Vagina (tissue), 2 donors: ENCODE measurements at regions not wholly inside any gene's neighbourhood (a gene's known extent, or its start where the extent isn't known, plus 50 kb on each side); places are given as distances from the start of the nearest gene placed in this dataset.

Source experiments
- DNase-seq, 2 donors: peaks; one replicate each; pipeline ENCODE4 v3.0.0-alpha.2; 2017; ENCODE audit errors: extremely low spot score in 2 of 2
- H3K27ac ChIP-seq: fragments of 200-600 bp; sonication (generic); one replicate; pipeline ENCODE4 v1.5.1; 2019
- H3K27me3 ChIP-seq: fragments of 200-600 bp; sonication (generic); one replicate; pipeline ENCODE4 v1.5.1; 2019
- H3K36me3 ChIP-seq, 2 donors: fragments of 200-600 bp; sonication (generic); one replicate each; pipeline ENCODE4 v1.5.1; 2017 to 2019
- H3K4me1 ChIP-seq: fragments of 200-600 bp; sonication (generic); one replicate; pipeline ENCODE4 v1.5.1; 2019
- H3K4me3 ChIP-seq, 2 donors: fragments of 200-600 bp; sonication (generic); 1 replicate in 1 of 2; 2 replicates in 1 of 2; pipeline ENCODE4 v1.5.1; 2016 to 2019
- H3K9me3 ChIP-seq: fragments of 200-600 bp; sonication (generic); one replicate; pipeline ENCODE4 v1.5.1; 2019
- POLR2A ChIP-seq, 2 donors: fragments of 450-650 bp; IDR thresholded peaks; one replicate each; pipeline ENCODE4 v1.6.1; 2017; ENCODE audit warnings: antibody characterized with exemption in 2 of 2, mild to moderate bottlenecking in 2 of 2, moderate library complexity in 2 of 2
- POLR2AphosphoS5 ChIP-seq, 2 donors: sonication (generic); formaldehyde crosslinking; IDR thresholded peaks; one replicate each; pipeline ENCODE4 v1.9.0; 2017; ENCODE audit warnings: antibody characterized with exemption in 2 of 2, mild to moderate bottlenecking in 2 of 2, low read depth in 1 of 2; ENCODE audit not compliant: insufficient read depth in 1 of 2
- intact Hi-C: fragments of 100-400 bp; cut with DNase I; formaldehyde crosslinking; loops from one replicate; pipeline ENCODE4 v1.15.1; 2023
- TF ChIP-seq, protein P1 (sequence below), 3 experiments: fragments of 450-650 bp in 2 of 3; fragments of 200-600 bp in 1 of 3; sonication (generic) in 1 of 3; IDR thresholded peaks; one replicate each; pipeline ENCODE4 v1.5.1; 2017 to 2019; ENCODE audit warnings: antibody characterized with exemption in 3 of 3, mild to moderate bottlenecking in 2 of 3, moderate library complexity in 2 of 3

DNA sequence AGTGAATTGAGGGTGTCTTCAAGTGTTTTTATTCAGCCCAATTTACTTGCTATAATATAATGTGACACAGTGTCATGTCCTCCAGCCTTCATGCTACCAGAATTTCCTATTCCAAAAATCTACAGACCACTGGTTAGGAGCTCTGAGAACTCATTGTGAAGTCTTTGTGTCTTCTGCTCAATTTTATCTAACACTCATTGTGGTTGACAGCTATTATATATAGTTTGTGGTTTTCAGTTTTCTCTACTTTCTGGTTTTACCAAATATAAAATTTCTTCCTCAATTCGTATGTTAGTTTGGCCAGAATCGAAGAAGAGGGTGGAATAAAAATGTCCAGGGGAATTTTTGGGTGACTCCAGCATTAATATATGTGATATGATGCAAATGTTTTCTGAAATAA lies 509.3 kb upstream of the NUDT12 start:
- Histone ChIP-seq H3K4me3 (no peak overlapping the region), H3K27ac (no peak overlapping the region), H3K9me3 (no peaks in the 10 kb centered on the region), H3K4me1 (no peaks in the 10 kb centered on the region), H3K27me3 (no peaks in the 10 kb centered on the region), H3K36me3 (no peaks in the 10 kb centered on the region)
- intact Hi-C loops, result no loop called here
- TF ChIP-seq POLR2AphosphoS5 (IDR thresholded peaks at IDR 0.05; ENCODE audit: insufficient read depth in 1 of 2, low read depth in 1 of 2) (no peak), POLR2A (IDR thresholded peaks at IDR 0.05) (no peak)
- TF ChIP-seq, protein P1, sequence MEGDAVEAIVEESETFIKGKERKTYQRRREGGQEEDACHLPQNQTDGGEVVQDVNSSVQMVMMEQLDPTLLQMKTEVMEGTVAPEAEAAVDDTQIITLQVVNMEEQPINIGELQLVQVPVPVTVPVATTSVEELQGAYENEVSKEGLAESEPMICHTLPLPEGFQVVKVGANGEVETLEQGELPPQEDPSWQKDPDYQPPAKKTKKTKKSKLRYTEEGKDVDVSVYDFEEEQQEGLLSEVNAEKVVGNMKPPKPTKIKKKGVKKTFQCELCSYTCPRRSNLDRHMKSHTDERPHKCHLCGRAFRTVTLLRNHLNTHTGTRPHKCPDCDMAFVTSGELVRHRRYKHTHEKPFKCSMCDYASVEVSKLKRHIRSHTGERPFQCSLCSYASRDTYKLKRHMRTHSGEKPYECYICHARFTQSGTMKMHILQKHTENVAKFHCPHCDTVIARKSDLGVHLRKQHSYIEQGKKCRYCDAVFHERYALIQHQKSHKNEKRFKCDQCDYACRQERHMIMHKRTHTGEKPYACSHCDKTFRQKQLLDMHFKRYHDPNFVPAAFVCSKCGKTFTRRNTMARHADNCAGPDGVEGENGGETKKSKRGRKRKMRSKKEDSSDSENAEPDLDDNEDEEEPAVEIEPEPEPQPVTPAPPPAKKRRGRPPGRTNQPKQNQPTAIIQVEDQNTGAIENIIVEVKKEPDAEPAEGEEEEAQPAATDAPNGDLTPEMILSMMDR (IDR thresholded peaks at IDR 0.05), result no peak
- DNase-seq, result no peak

DNA sequence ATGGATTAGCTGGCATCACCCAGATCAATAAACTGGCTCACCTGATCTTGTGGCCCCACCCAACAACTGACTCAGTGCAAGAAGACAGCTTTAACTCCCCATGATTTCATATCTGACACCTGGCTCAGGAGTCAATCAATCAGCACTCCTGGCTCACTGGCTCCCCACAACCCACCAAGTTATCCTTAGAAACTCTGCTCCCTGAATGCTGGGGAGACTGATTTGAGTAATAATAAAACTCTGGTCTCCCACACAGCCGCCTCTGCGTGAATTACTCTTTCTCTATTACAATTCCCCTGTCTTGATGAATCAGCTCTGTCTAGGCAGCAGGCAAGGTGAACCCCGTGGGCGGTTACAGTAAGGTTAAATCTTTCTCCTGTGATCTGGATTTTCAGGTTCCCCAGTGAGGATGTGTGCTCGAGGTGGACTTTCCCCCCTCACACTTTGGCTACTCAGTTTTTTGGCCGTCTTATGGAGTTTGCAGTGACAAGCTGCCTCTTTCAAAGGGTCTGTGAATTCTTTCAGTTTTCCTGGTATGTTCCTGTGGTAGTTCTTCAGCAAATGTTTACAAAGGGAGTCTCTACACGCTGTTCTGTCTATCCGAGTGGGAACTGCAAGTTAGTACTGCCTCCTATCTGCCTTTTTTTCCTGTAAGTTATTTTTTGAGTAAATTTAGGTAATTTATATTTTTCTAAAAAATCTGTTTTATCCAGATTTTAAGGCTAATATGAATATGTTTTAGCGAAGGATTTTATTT lies 500.2 kb upstream of the NUDT12 start:
- no peak overlapping the region for H3K27ac ChIP-seq
- intact Hi-C loops, result no loop called here
- H3K4me1 ChIP-seq, result no peaks in the 10 kb centered on the region
- DNase-seq, result no peak
- H3K36me3 ChIP-seq, result no peaks in the 10 kb centered on the region
- TF ChIP-seq, protein P1 (IDR thresholded peaks at IDR 0.05), result no peak
- TF ChIP-seq POLR2A (IDR thresholded peaks at IDR 0.05) (no peak), POLR2AphosphoS5 (IDR thresholded peaks at IDR 0.05; ENCODE audit: insufficient read depth in 1 of 2, low read depth in 1 of 2) (no peak)
- H3K4me3 ChIP-seq, result no peak overlapping the region
- H3K27me3 ChIP-seq, result no peaks in the 10 kb centered on the region
- no peaks in the 10 kb centered on the region for H3K9me3 ChIP-seq

DNA sequence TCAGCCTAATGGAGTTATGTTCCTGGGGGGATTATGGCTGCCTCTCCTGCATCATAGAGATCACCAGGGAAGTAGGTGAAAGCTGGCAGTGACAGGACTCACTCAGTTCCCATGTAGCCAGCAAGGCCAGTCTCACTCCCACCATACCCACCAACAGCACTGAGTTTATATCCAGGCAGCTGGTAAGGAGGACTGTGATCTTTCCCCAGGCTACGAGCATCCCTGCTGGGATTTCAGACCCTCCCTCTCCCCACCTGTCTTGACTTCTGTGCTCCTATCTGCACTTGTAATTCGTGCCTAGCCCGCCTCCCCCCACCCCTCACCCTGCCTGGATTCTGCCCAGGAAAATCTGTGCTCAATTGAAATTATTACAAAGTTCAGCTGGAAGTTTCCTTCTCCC lies 499.1 kb upstream of the NUDT12 start:
- Histone ChIP-seq H3K4me3 (no peak overlapping the region), H3K4me1 (no peaks in the 10 kb centered on the region), H3K27ac (no peak overlapping the region), H3K27me3 (no peaks in the 10 kb centered on the region), H3K9me3 (no peaks in the 10 kb centered on the region), H3K36me3 (no peaks in the 10 kb centered on the region)
- TF ChIP-seq POLR2A (IDR thresholded peaks at IDR 0.05) (no peak), POLR2AphosphoS5 (IDR thresholded peaks at IDR 0.05; ENCODE audit: insufficient read depth in 1 of 2, low read depth in 1 of 2) (no peak)
- TF ChIP-seq, protein P1 (IDR thresholded peaks at IDR 0.05), result no peak
- no peak for DNase-seq
- intact Hi-C loops, result no loop called here

GRCh38 chr5:104053353-104053649 lies 490.7 kb upstream of the NUDT12 start:
- no peak for TF ChIP-seq POLR2AphosphoS5 (IDR thresholded peaks at IDR 0.05; ENCODE audit: insufficient read depth in 1 of 2, low read depth in 1 of 2)
- TF ChIP-seq, protein P1 (IDR thresholded peaks at IDR 0.05), result no peak
- no peak for TF ChIP-seq POLR2A (IDR thresholded peaks at IDR 0.05)
- no peaks in the 10 kb centered on the region for H3K36me3 ChIP-seq
- no peak overlapping the region for H3K4me3 ChIP-seq
- DNase-seq, result no peak
- H3K27ac ChIP-seq, result no peak overlapping the region
- intact Hi-C loops, result no loop called here
- no peaks in the 10 kb centered on the region for H3K4me1 ChIP-seq
- H3K9me3 ChIP-seq, result no peaks in the 10 kb centered on the region
- H3K27me3 ChIP-seq, result no peaks in the 10 kb centered on the region

DNA sequence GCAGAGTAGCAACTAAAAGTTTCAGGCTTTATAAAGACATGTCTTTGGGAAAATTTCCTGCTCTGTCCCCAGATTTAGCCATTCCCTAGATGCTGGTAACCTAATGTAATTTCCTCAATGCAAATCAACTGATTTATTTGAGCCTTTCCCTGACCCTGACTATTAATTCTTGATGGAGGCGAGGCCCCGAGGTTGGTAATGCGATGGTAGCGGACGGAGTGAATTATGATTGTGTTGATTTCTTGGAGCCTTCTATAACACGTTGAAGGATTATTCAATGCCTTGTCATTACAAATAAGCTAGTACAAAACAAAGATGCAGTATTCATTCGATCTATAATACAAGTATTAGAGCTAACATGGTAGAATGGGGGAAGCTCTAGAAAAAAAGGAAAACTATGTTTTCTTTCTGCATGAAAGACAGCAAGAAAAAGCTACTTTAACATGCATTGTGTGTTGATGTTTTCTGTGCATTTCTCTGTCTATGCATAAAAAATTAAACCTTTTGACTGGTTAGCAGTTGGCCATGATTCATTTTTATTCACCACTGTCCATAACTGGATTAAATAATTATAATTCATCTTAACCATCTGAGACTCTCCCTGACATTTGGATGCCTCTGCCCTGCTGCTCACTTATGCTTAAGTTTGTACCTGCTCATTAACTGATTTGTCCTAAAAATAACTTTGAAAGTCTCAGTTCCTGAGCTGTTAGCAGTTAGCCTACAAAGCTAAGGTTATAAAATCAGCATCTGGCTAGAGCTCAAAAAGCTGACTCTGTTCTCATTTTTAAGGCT lies 490.2 kb upstream of the NUDT12 start:
- H3K36me3 ChIP-seq, result no peaks in the 10 kb centered on the region
- TF ChIP-seq POLR2A (IDR thresholded peaks at IDR 0.05), result no peak
- no peak for TF ChIP-seq POLR2AphosphoS5 (IDR thresholded peaks at IDR 0.05; ENCODE audit: insufficient read depth in 1 of 2, low read depth in 1 of 2)
- TF ChIP-seq, protein P1 (IDR thresholded peaks at IDR 0.05), result no peak
- H3K9me3 ChIP-seq, result no peaks in the 10 kb centered on the region
- DNase-seq, result no peak
- no peak overlapping the region for H3K4me3 ChIP-seq
- intact Hi-C loops, result no loop called here
- no peaks in the 10 kb centered on the region for H3K4me1 ChIP-seq
- no peaks in the 10 kb centered on the region for H3K27me3 ChIP-seq
- H3K27ac ChIP-seq, result no peak overlapping the region
